H1 (cell line): ENCODE measurements at regions not wholly inside any gene's neighbourhood (a gene's known extent, or its start where the extent isn't known, plus 50 kb on each side); places are given as distances from the start of the nearest gene placed in this dataset.

ENCODE experiments used
- CREB1 ChIP-seq: IDR thresholded peaks from 2 replicates; pipeline ENCODE4 v1.6.1; 2012; ENCODE audit warnings: inconsistent platforms
- EGR1 ChIP-seq: IDR thresholded peaks from 2 replicates; pipeline ENCODE4 v1.6.1; 2011; ENCODE audit warnings: low read depth, low read length, borderline replicate concordance
- FOSL1 ChIP-seq: IDR thresholded peaks from 2 replicates; pipeline ENCODE4 v1.6.1; 2011; ENCODE audit warnings: mild to moderate bottlenecking, low read depth, low read length, moderate library complexity; ENCODE audit not compliant: insufficient read depth
- GTF2F1 ChIP-seq: IDR thresholded peaks from 2 replicates; pipeline ENCODE4 v1.6.1; 2012; ENCODE audit warnings: low read depth, low read length, improper control_type of control experiment, borderline replicate concordance
- MAFK ChIP-seq: IDR thresholded peaks from 2 replicates; pipeline ENCODE4 v1.6.1; 2012; ENCODE audit warnings: low read depth, mild to moderate bottlenecking, improper control_type of control experiment, low read length
- SP1 ChIP-seq: IDR thresholded peaks from 2 replicates; pipeline ENCODE4 v1.6.1; 2011; ENCODE audit warnings: low read depth, low read length
- TF ChIP-seq, protein P1 (sequence below): fragments of 300-600 bp; sonication (generic); IDR thresholded peaks from 2 replicates; pipeline ENCODE4 v1.7.1; 2012; ENCODE audit warnings: low read length, moderate library complexity, mild to moderate bottlenecking, inconsistent platforms; ENCODE audit not compliant: insufficient replicate concordance

DNA sequence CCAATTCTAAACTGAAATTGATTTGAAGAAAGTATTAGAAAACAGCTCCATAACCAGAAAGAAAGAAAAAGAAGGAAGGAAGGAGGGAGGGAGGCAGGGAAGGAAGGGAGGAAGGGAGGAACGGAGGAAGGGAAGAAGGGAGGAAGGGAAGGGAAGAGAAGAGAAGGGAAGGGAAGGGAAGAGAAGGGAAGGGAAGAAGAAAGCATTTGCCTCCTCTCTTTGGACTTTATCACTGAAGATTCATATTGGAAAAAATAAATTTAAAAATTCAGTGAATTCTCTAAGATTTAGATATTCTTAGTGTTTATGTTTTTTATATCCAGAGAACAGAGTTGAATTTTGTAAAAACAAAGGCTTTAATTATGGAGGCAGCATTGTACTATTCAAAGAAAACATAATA is 68.5 kb upstream of the NXT1 start (continued):
- TF ChIP-seq, protein P1, sequence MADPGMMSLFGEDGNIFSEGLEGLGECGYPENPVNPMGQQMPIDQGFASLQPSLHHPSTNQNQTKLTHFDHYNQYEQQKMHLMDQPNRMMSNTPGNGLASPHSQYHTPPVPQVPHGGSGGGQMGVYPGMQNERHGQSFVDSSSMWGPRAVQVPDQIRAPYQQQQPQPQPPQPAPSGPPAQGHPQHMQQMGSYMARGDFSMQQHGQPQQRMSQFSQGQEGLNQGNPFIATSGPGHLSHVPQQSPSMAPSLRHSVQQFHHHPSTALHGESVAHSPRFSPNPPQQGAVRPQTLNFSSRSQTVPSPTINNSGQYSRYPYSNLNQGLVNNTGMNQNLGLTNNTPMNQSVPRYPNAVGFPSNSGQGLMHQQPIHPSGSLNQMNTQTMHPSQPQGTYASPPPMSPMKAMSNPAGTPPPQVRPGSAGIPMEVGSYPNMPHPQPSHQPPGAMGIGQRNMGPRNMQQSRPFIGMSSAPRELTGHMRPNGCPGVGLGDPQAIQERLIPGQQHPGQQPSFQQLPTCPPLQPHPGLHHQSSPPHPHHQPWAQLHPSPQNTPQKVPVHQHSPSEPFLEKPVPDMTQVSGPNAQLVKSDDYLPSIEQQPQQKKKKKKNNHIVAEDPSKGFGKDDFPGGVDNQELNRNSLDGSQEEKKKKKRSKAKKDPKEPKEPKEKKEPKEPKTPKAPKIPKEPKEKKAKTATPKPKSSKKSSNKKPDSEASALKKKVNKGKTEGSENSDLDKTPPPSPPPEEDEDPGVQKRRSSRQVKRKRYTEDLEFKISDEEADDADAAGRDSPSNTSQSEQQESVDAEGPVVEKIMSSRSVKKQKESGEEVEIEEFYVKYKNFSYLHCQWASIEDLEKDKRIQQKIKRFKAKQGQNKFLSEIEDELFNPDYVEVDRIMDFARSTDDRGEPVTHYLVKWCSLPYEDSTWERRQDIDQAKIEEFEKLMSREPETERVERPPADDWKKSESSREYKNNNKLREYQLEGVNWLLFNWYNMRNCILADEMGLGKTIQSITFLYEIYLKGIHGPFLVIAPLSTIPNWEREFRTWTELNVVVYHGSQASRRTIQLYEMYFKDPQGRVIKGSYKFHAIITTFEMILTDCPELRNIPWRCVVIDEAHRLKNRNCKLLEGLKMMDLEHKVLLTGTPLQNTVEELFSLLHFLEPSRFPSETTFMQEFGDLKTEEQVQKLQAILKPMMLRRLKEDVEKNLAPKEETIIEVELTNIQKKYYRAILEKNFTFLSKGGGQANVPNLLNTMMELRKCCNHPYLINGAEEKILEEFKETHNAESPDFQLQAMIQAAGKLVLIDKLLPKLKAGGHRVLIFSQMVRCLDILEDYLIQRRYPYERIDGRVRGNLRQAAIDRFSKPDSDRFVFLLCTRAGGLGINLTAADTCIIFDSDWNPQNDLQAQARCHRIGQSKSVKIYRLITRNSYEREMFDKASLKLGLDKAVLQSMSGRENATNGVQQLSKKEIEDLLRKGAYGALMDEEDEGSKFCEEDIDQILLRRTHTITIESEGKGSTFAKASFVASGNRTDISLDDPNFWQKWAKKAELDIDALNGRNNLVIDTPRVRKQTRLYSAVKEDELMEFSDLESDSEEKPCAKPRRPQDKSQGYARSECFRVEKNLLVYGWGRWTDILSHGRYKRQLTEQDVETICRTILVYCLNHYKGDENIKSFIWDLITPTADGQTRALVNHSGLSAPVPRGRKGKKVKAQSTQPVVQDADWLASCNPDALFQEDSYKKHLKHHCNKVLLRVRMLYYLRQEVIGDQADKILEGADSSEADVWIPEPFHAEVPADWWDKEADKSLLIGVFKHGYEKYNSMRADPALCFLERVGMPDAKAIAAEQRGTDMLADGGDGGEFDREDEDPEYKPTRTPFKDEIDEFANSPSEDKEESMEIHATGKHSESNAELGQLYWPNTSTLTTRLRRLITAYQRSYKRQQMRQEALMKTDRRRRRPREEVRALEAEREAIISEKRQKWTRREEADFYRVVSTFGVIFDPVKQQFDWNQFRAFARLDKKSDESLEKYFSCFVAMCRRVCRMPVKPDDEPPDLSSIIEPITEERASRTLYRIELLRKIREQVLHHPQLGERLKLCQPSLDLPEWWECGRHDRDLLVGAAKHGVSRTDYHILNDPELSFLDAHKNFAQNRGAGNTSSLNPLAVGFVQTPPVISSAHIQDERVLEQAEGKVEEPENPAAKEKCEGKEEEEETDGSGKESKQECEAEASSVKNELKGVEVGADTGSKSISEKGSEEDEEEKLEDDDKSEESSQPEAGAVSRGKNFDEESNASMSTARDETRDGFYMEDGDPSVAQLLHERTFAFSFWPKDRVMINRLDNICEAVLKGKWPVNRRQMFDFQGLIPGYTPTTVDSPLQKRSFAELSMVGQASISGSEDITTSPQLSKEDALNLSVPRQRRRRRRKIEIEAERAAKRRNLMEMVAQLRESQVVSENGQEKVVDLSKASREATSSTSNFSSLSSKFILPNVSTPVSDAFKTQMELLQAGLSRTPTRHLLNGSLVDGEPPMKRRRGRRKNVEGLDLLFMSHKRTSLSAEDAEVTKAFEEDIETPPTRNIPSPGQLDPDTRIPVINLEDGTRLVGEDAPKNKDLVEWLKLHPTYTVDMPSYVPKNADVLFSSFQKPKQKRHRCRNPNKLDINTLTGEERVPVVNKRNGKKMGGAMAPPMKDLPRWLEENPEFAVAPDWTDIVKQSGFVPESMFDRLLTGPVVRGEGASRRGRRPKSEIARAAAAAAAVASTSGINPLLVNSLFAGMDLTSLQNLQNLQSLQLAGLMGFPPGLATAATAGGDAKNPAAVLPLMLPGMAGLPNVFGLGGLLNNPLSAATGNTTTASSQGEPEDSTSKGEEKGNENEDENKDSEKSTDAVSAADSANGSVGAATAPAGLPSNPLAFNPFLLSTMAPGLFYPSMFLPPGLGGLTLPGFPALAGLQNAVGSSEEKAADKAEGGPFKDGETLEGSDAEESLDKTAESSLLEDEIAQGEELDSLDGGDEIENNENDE = no peak
- no peak for TF ChIP-seq MAFK
- no peak for TF ChIP-seq SP1
- TF ChIP-seq GTF2F1 = no peak
- TF ChIP-seq EGR1 = no peak
- TF ChIP-seq CREB1 = no peak
- TF ChIP-seq FOSL1 = no peak
